Stimulated activated CD4-positive, alpha-beta T cell treated with anti-CD3 and anti-CD28 coated beads, Interleukin-15, amount 100 ng/mL, for 48 hours (primary cell): ENCODE measurements at regions not wholly inside any gene's neighbourhood (a gene's known extent, or its start where the extent isn't known, plus 50 kb on each side); places are given as distances from the start of the nearest gene placed in this dataset.

Experiments
- DNase-seq, 2 donors: peaks; one replicate each; pipeline ENCODE4 v3.0.0-alpha.2; 2020; ENCODE audit warnings: low read depth in 2 of 2

DNA sequence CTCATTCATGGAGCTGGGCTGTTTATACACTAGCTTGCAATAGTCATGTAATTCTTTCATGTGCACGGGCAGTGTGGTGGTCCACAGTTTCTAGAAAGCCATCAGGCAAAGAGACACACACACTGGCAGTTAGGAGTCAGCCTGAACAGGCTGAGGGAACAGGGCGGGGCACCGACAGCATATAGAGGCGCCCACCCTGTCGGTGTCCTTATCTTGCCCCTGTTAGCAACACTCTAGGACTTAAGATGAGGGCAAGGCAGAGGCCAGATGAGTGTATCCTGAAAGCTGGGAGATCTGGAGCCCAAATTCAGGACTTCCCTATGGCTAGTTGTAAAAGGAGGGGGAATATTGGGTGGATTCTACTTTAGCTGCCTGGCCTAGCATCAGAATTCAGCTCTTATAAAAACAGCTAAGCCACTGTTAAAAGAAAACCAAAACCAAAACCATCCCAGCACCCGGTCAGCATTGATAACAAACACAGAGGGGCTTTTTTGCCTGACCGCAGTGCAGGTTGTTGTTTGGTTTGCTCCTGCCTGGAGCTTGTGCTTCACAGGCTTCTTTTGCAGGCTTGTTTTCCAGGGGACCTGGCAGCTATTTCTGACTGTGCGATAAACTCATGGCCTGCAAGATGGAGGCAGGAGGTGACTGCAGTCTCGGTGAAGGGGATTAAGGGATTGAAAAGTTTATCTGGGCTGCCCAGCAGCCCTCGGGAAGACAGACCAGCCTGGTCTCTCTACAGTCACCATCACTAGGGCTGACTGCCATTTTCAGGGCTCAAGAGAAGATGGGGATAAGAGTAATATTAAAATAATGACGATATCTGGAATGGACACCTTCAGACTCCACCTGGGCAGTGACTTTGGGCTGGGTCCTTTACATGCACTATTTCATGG is 638.9 kb downstream of the MID1IP1 start:
- DNase-seq = no peak

DNA sequence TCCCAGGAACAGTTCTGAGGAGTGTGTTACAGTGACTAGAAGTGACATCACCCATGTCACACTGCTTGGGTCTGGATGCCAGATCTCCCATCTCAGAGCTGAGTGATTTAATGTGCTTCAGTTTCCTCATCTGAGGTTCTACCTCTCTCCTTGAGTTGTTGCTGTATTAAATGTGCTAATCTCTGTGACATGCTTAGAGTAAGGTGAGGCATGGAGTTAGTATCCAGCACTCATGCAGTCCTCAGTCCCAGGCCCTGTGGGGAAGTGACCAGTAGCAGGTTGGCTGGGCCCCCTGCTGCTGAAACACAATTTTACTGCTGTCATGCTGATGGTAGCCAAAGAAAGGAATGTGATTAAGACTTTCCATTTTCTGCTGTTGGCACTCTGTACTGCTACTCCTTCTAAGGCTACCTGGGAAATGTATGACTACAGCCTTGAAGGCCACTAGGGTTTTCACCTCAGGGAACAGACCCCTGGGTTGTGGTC is 639.6 kb downstream of the MID1IP1 start:
- no peak for DNase-seq

DNA sequence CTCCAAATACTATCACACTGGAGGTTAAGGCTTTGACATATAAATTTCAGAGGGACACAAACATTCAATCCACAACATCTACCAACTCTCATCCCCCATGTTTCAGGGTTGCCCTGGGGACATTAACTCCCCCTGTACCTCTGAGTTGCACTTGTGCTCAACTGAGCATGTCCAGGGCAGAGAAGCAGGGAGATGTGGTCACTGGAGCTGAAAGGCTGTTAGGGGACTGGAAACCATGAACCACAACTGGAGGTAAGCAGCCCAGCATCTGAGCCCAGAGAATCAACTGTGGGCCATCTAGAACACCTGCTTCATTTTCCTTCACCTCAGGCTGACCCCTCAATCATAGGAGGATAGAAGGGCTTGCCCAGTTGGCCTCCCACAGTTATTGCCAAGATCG is 641.1 kb downstream of the MID1IP1 start:
- DNase-seq = no peak

DNA sequence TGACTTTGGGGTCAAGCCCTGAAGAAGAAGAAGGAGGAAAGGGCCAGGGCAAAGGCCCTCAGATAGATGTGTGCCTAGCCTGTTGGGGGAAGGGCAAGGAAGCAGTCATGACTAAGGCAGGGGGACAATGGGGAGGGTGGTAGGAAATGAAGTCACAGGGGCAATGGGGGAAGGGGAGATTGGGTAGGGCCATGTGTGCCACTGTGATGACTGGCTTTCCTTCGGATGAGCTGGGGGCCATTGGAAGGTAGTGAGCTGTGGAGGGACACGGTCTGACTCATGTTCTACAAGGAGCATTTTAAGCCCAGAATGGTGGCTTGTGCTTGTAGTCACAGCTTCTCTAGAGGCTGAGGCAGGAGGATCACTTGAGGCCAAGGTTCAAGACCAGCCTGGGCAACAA is 642.0 kb downstream of the MID1IP1 start:
- DNase-seq = no peak

DNA sequence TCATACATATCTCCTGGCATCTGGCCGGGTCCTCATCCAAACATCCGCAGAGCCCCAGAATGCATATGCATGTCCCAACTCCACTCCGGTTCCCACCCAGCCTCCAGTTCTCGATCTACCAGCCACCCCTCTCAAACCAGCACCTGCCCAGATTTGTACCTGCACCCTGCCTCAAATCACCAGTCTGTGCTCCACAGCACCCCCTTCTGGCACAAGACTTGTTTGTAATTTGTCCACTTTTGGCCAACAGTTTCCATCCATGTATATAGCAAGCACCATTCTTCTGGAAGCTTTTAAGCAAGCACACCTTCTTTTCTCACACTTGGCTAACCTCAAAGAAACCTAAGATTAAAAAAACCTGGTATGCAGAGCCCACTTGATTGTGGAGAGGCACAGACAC is 644.1 kb downstream of the MID1IP1 start:
- DNase-seq = peak in 1 of 2 donors; percentile 51

DNA sequence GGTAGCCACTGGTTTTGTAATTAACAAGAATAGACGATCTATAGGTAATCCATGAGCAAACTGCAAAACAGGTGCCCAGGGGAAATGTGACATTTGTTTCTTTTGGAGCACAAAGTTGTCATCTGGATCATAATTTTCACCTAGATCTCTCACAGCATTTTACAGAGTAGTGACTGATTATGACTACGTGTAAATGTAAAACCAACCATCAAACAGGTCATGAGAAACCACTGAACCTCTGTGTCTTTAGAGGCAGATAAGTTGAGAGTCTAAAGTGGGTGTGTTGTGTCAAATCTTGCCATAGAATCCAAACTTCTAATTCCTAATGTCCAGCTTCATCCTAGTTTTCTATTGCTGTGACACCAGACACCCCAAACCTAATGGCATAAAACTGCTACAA is 648.1 kb downstream of the MID1IP1 start:
- no peak for DNase-seq

DNA sequence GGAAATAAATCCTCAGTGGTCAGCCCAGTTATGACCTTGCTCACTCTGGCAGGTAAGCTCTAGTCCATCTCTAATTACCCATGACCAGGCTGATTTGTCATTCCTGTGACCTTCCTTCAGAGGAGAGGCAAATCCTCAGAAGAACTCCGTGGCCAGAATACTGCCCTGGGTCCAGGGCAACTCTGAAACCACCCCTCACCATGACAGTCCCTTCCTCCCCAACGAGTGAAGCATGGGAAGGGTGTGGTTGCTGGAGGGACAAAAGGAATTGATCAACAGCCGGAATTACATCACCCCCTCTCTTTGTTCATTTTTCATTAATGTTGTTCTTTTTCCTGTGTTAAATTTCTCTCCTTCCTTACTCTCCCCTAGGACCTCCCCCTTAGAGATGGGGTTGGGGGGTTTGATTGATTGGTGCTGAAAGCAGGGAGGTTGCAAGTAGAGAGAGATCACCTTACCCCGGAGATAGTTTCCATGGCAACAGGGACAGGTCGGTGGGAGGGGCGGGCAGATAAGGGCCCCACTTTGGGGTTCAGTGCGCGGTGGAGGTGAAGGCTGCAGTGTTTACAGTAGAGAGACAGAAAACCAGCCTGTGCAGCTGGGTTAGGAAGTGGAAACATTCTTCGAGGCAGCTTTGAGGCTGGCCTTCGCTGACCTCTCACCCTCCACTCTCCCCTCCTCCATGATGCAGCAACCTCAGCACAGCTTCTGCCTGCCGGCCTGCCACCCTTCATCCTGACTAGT is 647.4 kb downstream of the BCOR start:
- no peak for DNase-seq

DNA sequence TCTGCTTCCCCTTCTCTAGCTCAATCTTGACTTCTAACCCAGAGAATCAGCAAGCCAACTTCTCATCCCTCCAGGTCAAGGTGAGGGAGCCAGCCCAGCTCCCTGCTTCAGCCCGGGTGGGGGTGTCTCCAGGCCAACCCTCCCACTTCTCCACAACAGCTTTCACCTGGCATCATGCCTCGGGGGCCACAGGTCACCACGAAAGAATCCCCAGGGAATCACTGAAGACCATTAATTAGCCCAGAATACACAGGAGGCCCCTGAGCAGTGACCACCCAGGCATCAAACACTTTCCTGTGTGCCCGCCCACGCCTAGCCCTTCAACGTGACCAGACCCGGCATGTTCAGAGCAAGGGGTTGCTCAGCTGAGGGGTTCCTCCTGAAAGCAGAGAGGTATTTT is 646.7 kb downstream of the BCOR start:
- no peak for DNase-seq

DNA sequence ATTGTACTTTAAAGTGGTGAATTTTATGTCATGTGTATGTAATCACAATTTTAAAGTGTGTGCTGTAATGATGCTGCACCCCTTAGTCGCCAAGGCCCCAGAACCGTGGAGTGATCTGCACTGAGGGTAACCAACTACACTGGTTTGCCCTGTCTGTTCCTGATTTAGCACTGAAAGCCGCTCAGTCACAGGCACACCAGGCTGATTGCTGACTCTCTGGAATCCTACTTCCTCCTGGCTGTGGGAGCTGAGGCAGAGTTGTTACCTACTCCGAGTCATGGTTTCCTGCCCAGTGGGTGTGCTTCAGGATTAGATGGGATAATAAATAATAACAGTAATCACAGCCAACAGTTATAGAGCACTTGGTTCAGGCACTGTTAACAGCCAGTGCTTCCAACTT is 645.4 kb downstream of the BCOR start:
- DNase-seq = no peak

DNA sequence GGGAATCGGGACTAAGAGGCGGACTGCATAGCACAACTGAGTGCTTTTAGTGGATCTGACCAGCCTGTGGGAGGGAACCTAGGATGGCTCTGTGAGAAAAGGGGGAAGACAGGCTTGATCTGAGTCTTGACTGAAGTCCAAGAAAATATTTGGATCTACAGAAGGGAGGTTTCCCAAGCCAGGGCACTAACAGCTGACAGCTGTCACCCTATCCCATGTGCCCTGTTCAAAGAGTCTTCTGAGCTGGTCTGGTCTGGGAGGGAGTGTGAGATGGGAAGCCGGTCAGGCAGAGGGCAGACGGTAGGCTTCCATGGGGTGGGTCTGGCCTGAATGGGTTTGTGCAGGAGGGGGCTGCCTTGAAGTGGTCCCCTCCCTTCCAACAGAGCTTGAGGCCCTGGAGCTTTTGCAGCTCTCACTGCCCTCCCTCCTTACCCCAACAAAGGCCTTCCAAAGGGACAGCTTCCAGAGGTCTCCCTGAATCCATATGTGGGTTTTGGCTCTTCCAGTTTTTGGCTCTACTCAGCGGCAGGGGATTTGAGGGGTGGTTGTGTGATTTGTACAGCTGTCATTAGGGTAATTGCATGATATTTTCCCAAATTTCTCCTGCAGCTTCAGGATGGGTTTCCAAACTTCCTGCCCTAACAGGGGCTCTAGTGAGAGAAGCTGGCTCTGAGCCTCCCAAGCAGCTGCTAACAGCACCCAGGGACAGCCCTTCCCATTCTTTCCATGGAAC is 643.7 kb downstream of the BCOR start:
- DNase-seq = no peak

DNA sequence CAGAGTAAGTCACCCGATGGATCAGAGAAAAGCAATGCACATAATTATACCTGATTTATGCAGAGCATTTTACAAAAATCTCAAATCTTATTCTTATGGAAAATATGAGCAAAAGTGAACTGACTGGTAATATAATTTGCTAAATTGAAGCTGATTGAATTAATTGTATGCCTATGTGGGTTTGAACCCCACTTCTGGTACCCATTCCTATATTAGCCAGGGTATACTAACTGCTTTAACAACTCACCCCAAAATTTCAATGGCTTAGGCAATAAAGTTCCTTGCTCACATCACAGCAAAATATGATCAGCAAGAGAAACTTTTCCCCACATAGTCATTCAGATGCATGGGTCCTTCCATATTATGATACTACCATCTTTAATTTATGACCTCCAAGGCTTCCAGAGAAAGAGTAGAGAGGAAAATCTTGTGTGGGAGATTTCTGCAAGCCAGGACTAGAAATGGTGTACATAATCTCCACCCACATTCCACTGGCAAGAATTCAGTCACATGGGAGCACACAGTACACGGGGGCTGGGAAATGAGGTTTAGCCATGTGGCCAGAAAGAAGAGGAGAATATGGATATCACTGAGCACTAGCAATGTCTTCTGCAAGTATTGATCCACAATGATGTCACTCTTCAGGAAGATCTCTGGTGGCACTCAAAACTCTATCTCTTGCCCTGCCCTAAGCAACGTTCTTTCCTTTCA is 640.7 kb downstream of the BCOR start:
- no peak for DNase-seq

DNA sequence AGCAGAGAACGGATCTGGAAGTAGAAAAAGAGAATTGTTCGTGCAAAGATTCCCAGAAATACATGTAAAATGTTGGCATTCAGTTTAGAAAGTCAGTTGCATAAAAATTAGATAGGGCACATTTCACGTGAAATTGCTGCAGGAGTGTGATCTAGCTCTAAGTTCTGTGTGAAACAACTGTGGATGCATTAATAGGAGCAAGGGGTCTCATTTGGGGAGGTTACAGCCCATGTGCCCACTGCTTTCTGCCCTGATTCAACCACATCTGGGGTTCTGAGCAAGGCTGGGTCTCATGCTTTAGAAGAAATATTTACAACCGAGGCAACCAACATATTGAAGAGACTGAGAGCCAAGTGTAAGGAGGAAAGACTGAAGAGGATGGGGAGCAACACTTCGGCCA is 639.0 kb downstream of the BCOR start:
- DNase-seq = no peak

DNA sequence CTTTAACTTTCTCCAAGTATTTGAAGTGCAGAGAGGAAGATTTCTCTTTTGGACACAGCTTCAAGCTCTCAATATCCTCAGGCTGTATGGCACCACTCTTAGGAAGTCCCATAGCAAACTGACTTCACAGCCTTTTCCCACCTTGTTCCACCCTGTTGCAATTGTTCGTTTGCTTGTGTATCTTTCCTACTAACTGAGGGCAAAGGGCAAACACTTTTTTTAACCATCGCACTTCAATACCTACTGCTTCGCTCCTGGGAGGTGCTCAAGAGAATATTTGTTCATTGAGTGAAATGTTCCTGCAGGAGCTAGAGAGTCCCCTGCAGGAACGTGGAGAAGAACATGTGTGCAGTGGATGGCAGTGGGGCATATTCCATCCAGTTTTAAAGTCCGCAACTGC is 638.6 kb downstream of the BCOR start:
- no peak for DNase-seq

DNA sequence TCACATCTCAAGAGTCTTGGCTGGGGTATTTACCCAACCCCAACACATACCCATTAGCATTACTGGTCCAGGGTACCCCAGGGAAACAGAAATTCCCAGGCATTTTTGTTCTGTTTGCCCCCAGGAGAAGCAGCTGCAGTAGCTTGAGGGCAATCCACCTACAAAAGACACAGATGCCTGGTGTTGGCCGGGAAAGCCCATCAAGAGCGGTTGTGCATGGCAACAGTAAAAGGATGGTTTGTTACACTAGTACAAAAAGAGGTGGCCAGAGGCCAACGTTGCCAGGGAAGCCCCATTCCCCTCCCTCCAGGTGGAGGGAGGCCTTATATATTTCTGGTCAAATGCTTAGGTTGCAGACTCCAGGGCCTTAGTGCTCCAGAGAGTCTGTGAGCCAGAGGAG is 637.8 kb downstream of the BCOR start:
- no peak for DNase-seq

DNA sequence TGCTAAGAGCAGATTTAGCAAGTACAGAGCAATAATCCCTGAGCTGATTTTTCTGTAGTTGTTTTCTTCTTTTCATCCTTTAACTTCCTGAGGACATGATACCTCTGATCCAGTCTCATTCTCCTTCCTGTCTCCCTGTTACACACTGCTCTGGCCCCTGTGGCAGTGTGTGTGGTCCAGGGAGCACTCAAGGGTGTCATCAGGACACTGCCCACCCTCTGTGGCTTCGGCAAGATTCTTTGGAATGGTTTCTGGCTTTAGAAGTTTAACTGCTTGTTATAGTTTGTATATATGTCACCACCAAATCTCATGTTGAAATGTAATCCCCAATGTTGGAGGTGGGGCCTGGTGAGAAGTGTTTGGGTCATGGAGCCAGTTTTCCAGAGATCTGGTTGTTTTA is 637.3 kb downstream of the BCOR start:
- no peak for DNase-seq

DNA sequence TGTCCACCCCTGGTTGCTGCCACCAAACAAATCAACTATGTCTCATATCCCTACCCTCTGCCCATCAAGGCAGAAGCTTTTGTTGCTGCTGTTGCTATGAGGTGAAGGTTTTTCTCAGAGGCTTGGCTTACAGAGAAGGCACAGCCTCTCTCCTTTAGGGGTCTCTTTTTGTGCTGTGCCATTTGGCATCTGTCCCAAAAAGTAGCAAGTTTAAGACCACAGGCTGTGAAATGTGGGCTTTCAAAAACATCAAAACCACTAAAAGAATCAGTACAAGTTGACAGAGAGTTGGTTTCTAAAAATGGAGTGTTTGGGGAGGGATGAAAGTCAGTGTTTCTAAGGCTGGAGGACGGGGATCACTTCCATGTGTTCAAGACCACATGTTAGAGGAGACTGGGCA is 634.9 kb downstream of the BCOR start:
- no peak for DNase-seq

DNA sequence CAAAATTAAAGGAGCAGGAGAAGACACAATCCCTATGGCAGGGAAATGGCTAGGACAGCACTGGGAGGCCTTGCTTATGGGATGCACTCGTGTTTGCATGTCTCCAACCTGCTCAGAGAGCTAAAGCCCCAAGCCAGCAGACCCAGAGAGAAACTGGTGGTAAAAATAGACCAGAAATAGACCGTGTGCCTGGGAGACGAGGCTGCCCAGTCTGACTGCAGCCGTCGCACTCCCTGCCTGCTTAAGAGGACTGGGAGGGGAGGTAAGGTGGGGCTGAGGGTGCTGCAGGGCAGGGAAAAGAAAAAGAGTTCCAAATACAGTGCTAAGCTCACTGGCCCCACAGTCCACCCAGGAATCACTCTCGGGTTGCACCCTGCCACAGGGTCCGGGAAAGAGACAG is 633.5 kb downstream of the BCOR start:
- DNase-seq = no peak

DNA sequence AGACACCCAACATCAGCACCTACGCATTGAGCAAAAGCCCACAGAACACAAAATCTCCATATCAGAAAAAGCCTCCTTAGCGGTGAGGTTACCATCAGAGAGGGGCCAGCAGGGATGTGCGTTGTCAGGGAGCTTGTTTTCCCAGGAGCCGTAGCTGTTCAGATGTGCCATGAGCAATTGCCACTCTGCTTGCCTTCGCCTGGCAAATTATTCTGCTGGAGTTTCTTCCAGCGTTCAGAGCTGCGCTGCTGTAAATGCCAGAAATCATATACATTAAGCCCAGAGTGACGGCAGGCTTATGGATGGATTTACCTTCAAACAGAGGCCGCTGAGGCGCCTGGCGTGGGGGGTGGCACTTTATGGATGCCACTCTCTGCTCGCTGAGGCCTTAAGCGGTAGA is 632.3 kb downstream of the BCOR start:
- no peak for DNase-seq

DNA sequence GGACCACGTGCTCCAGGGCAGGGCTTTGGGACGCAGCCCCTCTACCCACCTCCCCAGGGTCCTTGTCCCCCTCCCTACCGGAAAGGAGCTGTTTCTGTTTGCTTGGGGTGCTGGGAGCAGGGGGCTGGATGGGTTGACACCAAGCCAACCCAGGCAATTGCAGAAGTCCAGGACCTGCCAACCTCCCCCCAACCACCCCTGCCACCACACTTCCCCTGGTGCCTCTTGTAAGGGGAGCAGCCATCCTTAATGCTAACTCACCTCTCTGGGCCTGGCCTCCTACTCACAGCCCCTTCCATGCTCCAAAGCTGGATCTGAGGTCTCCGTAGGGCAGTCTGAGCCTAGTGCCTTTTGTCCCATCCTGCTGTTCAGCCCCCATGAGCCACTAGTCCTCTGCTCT is 631.9 kb downstream of the BCOR start:
- DNase-seq = no peak

DNA sequence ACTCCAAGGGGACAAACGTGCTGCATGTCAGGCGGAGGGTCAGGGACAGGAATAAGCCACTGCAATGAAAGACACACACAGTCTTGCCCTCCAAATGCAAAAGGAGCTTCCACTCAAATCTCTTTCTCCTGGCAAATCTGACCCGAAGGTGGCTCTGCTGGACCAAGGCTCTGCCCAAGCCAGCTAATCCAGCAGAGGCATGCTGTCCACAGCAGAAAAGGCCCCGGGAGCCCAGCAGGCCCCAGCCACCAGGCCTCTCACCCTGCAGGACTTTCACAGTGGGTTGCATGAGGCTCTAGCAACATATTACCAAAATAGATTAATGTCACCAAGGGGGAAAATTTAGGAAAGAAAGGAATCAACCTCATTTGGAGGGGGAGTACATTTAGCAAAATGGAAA is 628.6 kb downstream of the BCOR start:
- no peak for DNase-seq

DNA sequence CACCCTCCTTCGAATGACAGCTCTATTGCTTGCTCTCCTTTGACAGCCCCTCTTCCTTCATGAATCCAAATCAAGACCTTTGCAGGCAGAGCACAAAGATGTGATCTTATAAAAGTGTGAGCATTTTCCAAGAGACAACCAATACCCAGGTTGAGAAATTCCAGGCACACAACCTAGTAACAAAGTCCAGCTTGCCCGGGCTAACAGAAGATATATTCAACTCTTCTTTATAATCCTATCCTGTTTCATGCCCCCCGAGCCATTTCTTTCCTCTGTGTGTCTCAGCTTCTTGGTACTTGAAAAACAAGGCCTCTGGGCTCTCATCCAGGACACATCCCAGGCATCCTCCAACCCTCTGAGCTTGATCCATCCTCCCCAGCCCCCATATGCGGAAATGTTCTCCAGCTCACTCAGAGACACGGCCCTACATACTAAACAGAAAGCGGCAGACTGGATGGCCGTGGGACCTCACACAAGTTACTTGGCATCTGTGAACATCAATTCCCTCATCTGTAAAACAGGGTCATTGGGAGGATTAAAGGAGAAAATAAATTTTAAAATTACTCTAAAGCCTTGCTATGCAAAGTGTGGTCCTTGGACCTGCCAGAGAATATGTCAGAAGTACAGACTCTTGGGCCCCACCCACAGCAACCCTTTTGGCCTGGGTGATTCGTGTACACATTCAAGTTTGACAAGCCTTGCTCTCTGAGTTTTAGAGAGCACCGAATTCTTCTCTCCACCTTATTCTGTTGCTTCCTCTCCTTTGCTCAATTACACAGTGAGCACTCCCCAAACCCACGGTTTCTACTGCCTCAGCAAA is 627.0 kb downstream of the BCOR start:
- no peak for DNase-seq
